ENCODE measurements at regions not wholly inside any gene's neighbourhood (a gene's known extent, or its start where the extent isn't known, plus 50 kb on each side); places are given as distances from the start of the nearest gene placed in this dataset.

DNA sequence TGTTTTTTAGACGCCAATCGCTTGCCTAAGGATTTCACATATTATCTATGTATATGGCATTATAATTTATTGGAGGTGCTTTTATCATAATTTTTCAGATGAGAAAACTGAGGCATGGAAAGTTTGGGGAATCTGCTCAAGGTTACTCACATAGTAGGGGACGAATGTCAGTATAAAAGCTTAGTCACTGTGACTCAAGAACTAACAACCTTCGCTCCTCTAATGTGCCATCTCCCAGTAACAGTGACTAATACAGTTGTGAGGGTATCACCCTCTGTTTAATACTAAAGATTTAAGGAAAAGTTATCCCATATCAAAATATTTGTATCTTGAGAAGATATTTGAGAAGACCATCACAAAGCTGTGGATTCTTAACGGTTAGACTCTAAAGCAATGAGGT lies 353.1 kb upstream of the SPOCK3 start:
- no peak for DNase-seq (ENCODE audit: extremely low read depth, insufficient read length)
- Histone ChIP-seq H3K4me3 (replicated peaks; ENCODE audit: low read depth, low read length) (no peak overlapping the region), H3K27me3 (replicated peaks; ENCODE audit: control insufficient read depth, insufficient read depth, low read length) (no peaks in the 10 kb centered on the region), H3K36me3 (ENCODE audit: control insufficient read depth, insufficient read depth, low read length) (no peaks in the 10 kb centered on the region)
- TF ChIP-seq, protein P1, sequence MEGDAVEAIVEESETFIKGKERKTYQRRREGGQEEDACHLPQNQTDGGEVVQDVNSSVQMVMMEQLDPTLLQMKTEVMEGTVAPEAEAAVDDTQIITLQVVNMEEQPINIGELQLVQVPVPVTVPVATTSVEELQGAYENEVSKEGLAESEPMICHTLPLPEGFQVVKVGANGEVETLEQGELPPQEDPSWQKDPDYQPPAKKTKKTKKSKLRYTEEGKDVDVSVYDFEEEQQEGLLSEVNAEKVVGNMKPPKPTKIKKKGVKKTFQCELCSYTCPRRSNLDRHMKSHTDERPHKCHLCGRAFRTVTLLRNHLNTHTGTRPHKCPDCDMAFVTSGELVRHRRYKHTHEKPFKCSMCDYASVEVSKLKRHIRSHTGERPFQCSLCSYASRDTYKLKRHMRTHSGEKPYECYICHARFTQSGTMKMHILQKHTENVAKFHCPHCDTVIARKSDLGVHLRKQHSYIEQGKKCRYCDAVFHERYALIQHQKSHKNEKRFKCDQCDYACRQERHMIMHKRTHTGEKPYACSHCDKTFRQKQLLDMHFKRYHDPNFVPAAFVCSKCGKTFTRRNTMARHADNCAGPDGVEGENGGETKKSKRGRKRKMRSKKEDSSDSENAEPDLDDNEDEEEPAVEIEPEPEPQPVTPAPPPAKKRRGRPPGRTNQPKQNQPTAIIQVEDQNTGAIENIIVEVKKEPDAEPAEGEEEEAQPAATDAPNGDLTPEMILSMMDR (IDR thresholded peaks at IDR 0.05; ENCODE audit: insufficient read depth, low read length, poor library complexity, severe bottlenecking): no peak

DNA sequence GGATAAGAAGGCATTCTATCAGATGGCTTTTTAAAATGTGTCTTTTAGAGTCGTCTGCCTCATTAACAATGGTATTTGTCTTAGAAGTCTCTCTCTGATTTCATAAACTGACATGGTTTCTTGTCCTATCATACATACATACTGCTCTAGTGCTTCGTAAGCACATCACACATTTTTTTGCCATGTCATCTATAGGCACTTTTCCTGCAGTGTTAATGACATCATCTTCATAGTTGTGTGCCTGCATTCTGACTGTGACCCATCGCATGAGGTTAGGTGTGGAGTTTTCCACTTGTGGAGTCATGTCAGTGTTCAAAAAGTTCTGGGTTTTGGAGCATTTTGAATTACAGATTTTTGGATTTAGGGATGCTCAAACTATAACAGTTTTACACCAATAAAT lies 361.6 kb upstream of the SPOCK3 start:
- H3K4me3 ChIP-seq (replicated peaks; ENCODE audit: low read depth, low read length): no peak overlapping the region
- TF ChIP-seq, protein P1 (IDR thresholded peaks at IDR 0.05; ENCODE audit: insufficient read depth, low read length, poor library complexity, severe bottlenecking): no peak
- no peaks in the 10 kb centered on the region for H3K36me3 ChIP-seq (ENCODE audit: control insufficient read depth, insufficient read depth, low read length)
- H3K27me3 ChIP-seq (replicated peaks; ENCODE audit: control insufficient read depth, insufficient read depth, low read length): no peaks in the 10 kb centered on the region
- no peak for DNase-seq (ENCODE audit: extremely low read depth, insufficient read length)

DNA sequence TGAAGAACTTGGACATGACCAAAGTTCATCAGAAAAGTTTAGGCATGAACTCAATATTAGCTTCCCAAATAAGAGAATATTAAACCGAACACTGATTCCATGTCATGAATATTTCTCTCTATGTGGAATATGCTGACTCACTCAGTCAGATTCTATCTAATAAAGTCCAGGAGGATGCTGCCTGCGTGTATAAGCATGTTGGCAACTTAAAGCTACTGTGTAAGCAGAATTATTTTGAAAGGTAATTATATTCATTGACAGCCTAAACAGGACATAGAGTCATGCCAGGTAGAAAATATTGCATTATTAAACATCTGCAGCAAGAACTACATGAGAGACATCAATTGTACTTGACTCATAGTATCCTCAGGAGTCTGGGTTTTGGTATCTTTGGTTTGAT lies 367.9 kb upstream of the SPOCK3 start:
- TF ChIP-seq, protein P1 (IDR thresholded peaks at IDR 0.05; ENCODE audit: insufficient read depth, low read length, poor library complexity, severe bottlenecking): no peak
- DNase-seq (ENCODE audit: extremely low read depth, insufficient read length): no peak
- H3K4me3 ChIP-seq (replicated peaks; ENCODE audit: low read depth, low read length): no peak overlapping the region

DNA sequence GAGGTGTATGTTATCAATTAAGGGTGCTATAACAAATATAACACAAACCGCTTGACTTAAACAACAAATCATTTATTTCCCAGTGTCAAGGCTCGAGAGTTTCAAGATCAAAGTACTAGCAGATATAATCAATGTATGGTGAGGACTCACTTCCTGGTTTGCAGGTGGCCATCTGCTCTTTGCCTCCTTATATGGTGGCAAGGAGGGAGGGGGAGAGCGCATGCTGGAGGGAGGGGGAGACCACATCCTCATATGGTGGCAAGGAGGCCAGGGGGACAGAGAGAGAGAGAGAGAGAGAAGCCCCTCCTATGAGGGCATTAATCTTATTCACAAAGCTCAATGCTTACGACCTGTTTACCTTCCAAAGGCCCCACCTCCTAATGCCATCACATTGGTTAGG lies 372.3 kb upstream of the SPOCK3 start:
- H3K4me3 ChIP-seq (replicated peaks; ENCODE audit: low read depth, low read length): no peak overlapping the region
- DNase-seq (ENCODE audit: extremely low read depth, insufficient read length): no peak
- no peaks in the 10 kb centered on the region for H3K27me3 ChIP-seq (replicated peaks; ENCODE audit: control insufficient read depth, insufficient read depth, low read length)
- H3K36me3 ChIP-seq (ENCODE audit: control insufficient read depth, insufficient read depth, low read length): no peaks in the 10 kb centered on the region
- TF ChIP-seq, protein P1 (IDR thresholded peaks at IDR 0.05; ENCODE audit: insufficient read depth, low read length, poor library complexity, severe bottlenecking): no peak

More for the DNA sequence above, 367.9 kb upstream of the SPOCK3 start:
- Histone ChIP-seq H3K36me3 (ENCODE audit: control insufficient read depth, insufficient read depth, low read length) (no peaks in the 10 kb centered on the region), H3K27me3 (replicated peaks; ENCODE audit: control insufficient read depth, insufficient read depth, low read length) (no peaks in the 10 kb centered on the region)

DNA sequence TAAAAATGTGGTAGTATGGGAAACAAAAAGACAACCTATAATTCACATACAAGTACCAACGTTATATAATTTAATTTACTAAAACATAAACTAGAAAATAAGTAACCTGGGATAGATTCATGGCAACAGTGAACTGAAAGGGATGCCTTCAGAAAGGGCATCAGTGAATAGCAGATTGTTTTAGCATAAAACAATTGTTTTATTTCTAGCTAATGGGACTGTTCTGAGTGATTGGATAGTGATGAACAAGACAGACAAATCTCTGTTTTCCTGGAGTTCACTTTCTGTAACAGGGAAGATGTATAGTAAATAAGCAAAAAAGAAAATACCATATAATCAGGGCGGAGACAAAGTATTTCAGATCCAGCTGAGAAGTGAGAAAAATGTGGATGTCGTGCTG lies 379.1 kb upstream of the SPOCK3 start:
- H3K4me3 ChIP-seq (replicated peaks; ENCODE audit: low read depth, low read length): no peak overlapping the region
- no peaks in the 10 kb centered on the region for H3K36me3 ChIP-seq (ENCODE audit: control insufficient read depth, insufficient read depth, low read length)
- TF ChIP-seq, protein P1 (IDR thresholded peaks at IDR 0.05; ENCODE audit: insufficient read depth, low read length, poor library complexity, severe bottlenecking): no peak
- no peak for DNase-seq (ENCODE audit: extremely low read depth, insufficient read length)
- no peaks in the 10 kb centered on the region for H3K27me3 ChIP-seq (replicated peaks; ENCODE audit: control insufficient read depth, insufficient read depth, low read length)

DNA sequence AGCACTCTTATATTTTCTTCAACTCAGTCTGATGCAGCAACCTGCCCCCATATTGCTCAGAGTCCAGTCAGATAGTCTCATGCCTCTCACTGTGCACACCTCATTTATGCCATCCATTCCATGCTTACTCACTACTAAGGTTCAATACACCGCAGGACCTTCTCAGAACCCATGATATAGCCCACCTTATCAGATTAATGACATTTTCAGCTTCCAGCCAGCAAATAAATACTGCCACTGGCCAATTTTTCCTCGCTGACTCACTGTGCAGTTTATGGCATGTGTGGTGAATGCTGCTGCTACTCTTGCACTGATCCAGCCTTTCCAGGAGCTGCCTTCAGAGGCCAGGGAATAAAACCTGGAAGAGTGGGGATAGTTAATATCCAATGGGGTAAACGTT lies 380.6 kb upstream of the SPOCK3 start:
- DNase-seq (ENCODE audit: extremely low read depth, insufficient read length): no peak
- TF ChIP-seq, protein P1 (IDR thresholded peaks at IDR 0.05; ENCODE audit: insufficient read depth, low read length, poor library complexity, severe bottlenecking): no peak

More for the DNA sequence above, 380.6 kb upstream of the SPOCK3 start:
- H3K27me3 ChIP-seq (replicated peaks; ENCODE audit: control insufficient read depth, insufficient read depth, low read length): no peaks in the 10 kb centered on the region
- no peaks in the 10 kb centered on the region for H3K36me3 ChIP-seq (ENCODE audit: control insufficient read depth, insufficient read depth, low read length)
- no peak overlapping the region for H3K4me3 ChIP-seq (replicated peaks; ENCODE audit: low read depth, low read length)

Data from GM06990 (cell line).